ENCODE measurements at regions not wholly inside any gene's neighbourhood (a gene's known extent, or its start where the extent isn't known, plus 50 kb on each side); places are given as distances from the start of the nearest gene placed in this dataset.
"Not testable (repeated sequence)": the region's sequence is repeated elsewhere in the genome, so short reads cannot be mapped to it uniquely, and the experiment has no call there.

GRCh38 chr18:60062831-60063230 is 163.0 kb downstream of the PMAIP1 start:
- TF ChIP-seq CTCF, POLR2A (IDR thresholded peaks at IDR 0.05): not testable (repeated sequence)

All from vagina (tissue), 2 donors.